ENCODE measurements at regions not wholly inside any gene's neighbourhood (a gene's known extent, or its start where the extent isn't known, plus 50 kb on each side); places are given as distances from the start of the nearest gene placed in this dataset.

DNA sequence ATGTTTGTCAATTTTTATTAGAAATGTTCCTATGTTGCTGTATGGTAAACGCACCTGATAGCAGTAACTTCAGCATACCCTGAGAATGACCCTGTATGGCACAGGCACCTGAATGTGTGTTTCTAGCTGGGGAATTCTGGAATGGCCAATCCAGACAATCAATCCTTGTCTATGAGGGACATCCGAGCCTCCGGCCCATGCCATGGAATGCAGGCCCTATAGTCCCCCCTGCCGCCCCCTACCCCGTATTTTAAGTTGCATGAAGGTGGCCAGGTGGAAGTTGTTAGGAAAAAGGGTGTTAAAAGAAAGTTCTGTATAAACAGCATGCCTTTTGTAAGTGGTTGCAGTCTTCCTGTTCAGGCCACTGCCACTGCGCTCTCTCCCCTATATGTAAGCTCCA, 595.9 kb downstream of the DSC3 start:
- DNase-seq (ENCODE audit: low spot score), result no peak
- POLR2A ChIA-PET (ENCODE audit: low non-redundant PET), result no interaction called here
- TF ChIP-seq, protein P1, sequence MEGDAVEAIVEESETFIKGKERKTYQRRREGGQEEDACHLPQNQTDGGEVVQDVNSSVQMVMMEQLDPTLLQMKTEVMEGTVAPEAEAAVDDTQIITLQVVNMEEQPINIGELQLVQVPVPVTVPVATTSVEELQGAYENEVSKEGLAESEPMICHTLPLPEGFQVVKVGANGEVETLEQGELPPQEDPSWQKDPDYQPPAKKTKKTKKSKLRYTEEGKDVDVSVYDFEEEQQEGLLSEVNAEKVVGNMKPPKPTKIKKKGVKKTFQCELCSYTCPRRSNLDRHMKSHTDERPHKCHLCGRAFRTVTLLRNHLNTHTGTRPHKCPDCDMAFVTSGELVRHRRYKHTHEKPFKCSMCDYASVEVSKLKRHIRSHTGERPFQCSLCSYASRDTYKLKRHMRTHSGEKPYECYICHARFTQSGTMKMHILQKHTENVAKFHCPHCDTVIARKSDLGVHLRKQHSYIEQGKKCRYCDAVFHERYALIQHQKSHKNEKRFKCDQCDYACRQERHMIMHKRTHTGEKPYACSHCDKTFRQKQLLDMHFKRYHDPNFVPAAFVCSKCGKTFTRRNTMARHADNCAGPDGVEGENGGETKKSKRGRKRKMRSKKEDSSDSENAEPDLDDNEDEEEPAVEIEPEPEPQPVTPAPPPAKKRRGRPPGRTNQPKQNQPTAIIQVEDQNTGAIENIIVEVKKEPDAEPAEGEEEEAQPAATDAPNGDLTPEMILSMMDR (conservative IDR thresholded peaks at IDR 0.05; ENCODE audit: low read depth, low read length), result no peak
- TF ChIP-seq EZH2 (IDR thresholded peaks at IDR 0.05; ENCODE audit: borderline replicate concordance, low read depth, low read length, poor library complexity, severe bottlenecking), result no peak
- no TSS peak for BruUV-seq (replicated peaks)
- no peak overlapping the region for H3K27ac ChIP-seq (ENCODE audit: low read depth, low read length, poor library complexity, severe bottlenecking)
- intact Hi-C loops (cut with micrococcal nuclease; ENCODE audit: unreplicated experiment), result no loop called here
- H3K4me3 ChIP-seq (ENCODE audit: low read depth, low read length, poor library complexity, severe bottlenecking), result no peak overlapping the region
- no peaks in the 10 kb centered on the region for H3K36me3 ChIP-seq (ENCODE audit: insufficient read depth, low read length, poor library complexity, severe bottlenecking)
- no peaks in the 10 kb centered on the region for H3K27me3 ChIP-seq (replicated peaks; ENCODE audit: insufficient read depth, low read depth, low read length, poor library complexity)
- CTCF ChIA-PET, result no interaction called here
- H3K4me1 ChIP-seq (ENCODE audit: insufficient read depth, low read length, poor library complexity, severe bottlenecking), result no peaks in the 10 kb centered on the region
- peaks cover 9% of the 10 kb centered on the region for H3K9me3 ChIP-seq (ENCODE audit: low read depth, low read length, poor library complexity, severe bottlenecking)

DNA sequence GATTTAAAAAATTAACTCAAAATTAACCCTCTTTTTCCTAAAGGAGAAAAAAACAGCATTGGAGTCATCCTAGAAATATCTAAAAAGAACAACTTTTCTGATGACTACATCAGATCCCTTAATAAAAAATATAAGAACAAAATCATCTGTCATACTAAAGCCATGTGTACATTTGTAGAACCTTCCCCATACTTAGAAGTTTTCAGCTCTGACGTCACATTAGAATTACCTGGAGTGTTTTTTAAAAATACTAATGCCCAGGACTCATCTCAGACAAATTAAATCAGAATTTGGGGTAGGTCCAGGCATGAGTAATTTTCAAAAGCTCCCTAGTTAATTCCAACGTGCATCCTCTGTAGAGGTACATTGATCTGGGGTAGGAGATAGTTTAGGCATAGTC, 598.0 kb downstream of the DSC3 start:
- Histone ChIP-seq H3K4me1 (ENCODE audit: insufficient read depth, low read length, poor library complexity, severe bottlenecking) (no peaks in the 10 kb centered on the region), H3K36me3 (ENCODE audit: insufficient read depth, low read length, poor library complexity, severe bottlenecking) (no peaks in the 10 kb centered on the region), H3K27me3 (replicated peaks; ENCODE audit: insufficient read depth, low read depth, low read length, poor library complexity) (no peaks in the 10 kb centered on the region), H3K27ac (ENCODE audit: low read depth, low read length, poor library complexity, severe bottlenecking) (no peak overlapping the region), H3K4me3 (ENCODE audit: low read depth, low read length, poor library complexity, severe bottlenecking) (no peak overlapping the region), H3K9me3 (ENCODE audit: low read depth, low read length, poor library complexity, severe bottlenecking) (peaks cover 9% of the 10 kb centered on the region)
- TF ChIP-seq EZH2 (IDR thresholded peaks at IDR 0.05; ENCODE audit: borderline replicate concordance, low read depth, low read length, poor library complexity, severe bottlenecking), result no peak
- TF ChIP-seq, protein P1 (conservative IDR thresholded peaks at IDR 0.05; ENCODE audit: low read depth, low read length), result no peak
- intact Hi-C loops (cut with micrococcal nuclease; ENCODE audit: unreplicated experiment), result no loop called here
- no TSS peak for BruUV-seq (replicated peaks)
- ChIA-PET CTCF (no interaction called here), POLR2A (ENCODE audit: low non-redundant PET) (no interaction called here)
- DNase-seq (ENCODE audit: low spot score), result no peak

DNA sequence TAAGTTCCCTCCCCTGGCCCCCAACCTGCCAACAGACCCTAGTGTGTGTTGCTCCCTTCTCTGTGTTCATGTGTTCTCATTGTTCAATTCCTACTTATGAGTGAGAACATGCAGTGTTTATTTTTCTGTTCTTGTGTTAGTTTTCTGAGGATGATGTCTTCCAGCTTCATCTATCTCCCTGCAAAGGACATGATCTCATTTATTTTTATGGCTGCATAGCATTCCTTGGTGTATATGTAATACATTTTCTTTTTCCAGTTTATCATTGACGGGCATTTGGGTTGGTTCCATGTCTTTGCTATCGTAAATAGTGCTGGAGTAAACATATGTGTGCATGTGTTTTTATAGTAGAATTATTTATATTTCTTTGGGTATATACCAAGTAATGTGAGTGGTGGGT, 602.2 kb downstream of the DSC3 start:
- CTCF ChIA-PET, result no interaction called here
- TF ChIP-seq, protein P1 (conservative IDR thresholded peaks at IDR 0.05; ENCODE audit: low read depth, low read length), result no peak
- TF ChIP-seq EZH2 (IDR thresholded peaks at IDR 0.05; ENCODE audit: borderline replicate concordance, low read depth, low read length, poor library complexity, severe bottlenecking), result no peak
- BruUV-seq (replicated peaks), result no TSS peak

More for the DNA sequence above, 602.2 kb downstream of the DSC3 start:
- Histone ChIP-seq H3K36me3 (ENCODE audit: insufficient read depth, low read length, poor library complexity, severe bottlenecking) (no peaks in the 10 kb centered on the region), H3K4me3 (ENCODE audit: low read depth, low read length, poor library complexity, severe bottlenecking) (no peak overlapping the region), H3K27ac (ENCODE audit: low read depth, low read length, poor library complexity, severe bottlenecking) (no peak overlapping the region), H3K9me3 (ENCODE audit: low read depth, low read length, poor library complexity, severe bottlenecking) (peaks cover 5% of the 10 kb centered on the region), H3K27me3 (replicated peaks; ENCODE audit: insufficient read depth, low read depth, low read length, poor library complexity) (no peaks in the 10 kb centered on the region), H3K4me1 (ENCODE audit: insufficient read depth, low read length, poor library complexity, severe bottlenecking) (no peaks in the 10 kb centered on the region)
- intact Hi-C loops (cut with micrococcal nuclease; ENCODE audit: unreplicated experiment), result no loop called here
- POLR2A ChIA-PET (ENCODE audit: low non-redundant PET), result no interaction called here
- DNase-seq (ENCODE audit: low spot score), result no peak

Measured in A673 (cell line).